Naive B cell (primary cell): ENCODE measurements at regions not wholly inside any gene's neighbourhood (a gene's known extent, or its start where the extent isn't known, plus 50 kb on each side); places are given as distances from the start of the nearest gene placed in this dataset.

Source experiments
- ATAC-seq, 2 donors: fragments of 150-1000 bp; cut with Tn5 transposase; 2 replicates each; pipeline ENCODE4 v1.10.0; 2021; ENCODE audit warnings: low read depth in 2 of 2, mild to moderate bottlenecking in 2 of 2, moderate library complexity in 2 of 2
- DNase-seq: peaks from one replicate; pipeline ENCODE4 v3.0.0; 2022
- H3K27ac Mint-ChIP-seq, 6 donors: one replicate each; pipeline ENCODE4 v1.8.0; 2020 to 2022; ENCODE audit warnings: mild to moderate bottlenecking in 6 of 6, mixed read lengths in 6 of 6, moderate library complexity in 5 of 6, inconsistent platforms in 2 of 6
- H3K27me3 Mint-ChIP-seq, 3 donors: one replicate each; pipeline ENCODE4 v1.8.0; 2021 to 2022; ENCODE audit warnings: mixed read lengths in 3 of 3, mild to moderate bottlenecking in 1 of 3
- H3K36me3 Mint-ChIP-seq, 2 donors: one replicate each; pipeline ENCODE4 v1.8.0; 2020 to 2022; ENCODE audit warnings: mixed read lengths in 2 of 2, inconsistent platforms in 1 of 2, mild to moderate bottlenecking in 1 of 2
- H3K4me1 Mint-ChIP-seq, 3 donors: one replicate each; pipeline ENCODE4 v1.8.0; 2020 to 2022; ENCODE audit warnings: mixed read lengths in 3 of 3, inconsistent platforms in 1 of 3, mild to moderate bottlenecking in 1 of 3, moderate library complexity in 1 of 3
- H3K4me3 Mint-ChIP-seq, 8 donors: one replicate each; pipeline ENCODE4 v1.8.0; 2020 to 2022; ENCODE audit warnings: mild to moderate bottlenecking in 8 of 8, mixed read lengths in 8 of 8, moderate library complexity in 8 of 8, inconsistent platforms in 2 of 8
- H3K9me3 Mint-ChIP-seq, 7 donors: one replicate each; pipeline ENCODE4 v1.8.0; 2020 to 2022; ENCODE audit warnings: mixed read lengths in 7 of 7, mild to moderate bottlenecking in 5 of 7, inconsistent platforms in 2 of 7, moderate library complexity in 1 of 7

GRCh38 chr1:222996310-222996975 is 146.6 kb downstream of the TLR5 start:
- DNase-seq, result no peak
- no peak overlapping the region for H3K4me3 Mint-ChIP-seq
- H3K27ac Mint-ChIP-seq, result peak overlapping the region in 1 of 6 donors; percentile 64
- no peak for ATAC-seq
- H3K36me3 Mint-ChIP-seq, result peaks cover 0 to 17% of the 10 kb centered on the region in 2 donors
- no peaks in the 10 kb centered on the region for H3K27me3 Mint-ChIP-seq
- no peaks in the 10 kb centered on the region for H3K4me1 Mint-ChIP-seq
- H3K9me3 Mint-ChIP-seq, result no peaks in the 10 kb centered on the region

- Mint-ChIP-seq H3K4me1 (no peaks in the 10 kb centered on the region), H3K4me3 (no peak overlapping the region), H3K9me3 (no peaks in the 10 kb centered on the region), H3K27ac (peak overlapping the region in 1 of 6 donors; percentile 3), H3K36me3 (peaks cover 24 to 43% of the 10 kb centered on the region in 2 donors), H3K27me3 (no peaks in the 10 kb centered on the region)
- DNase-seq, result no peak
- ATAC-seq, result no peak
These were observed 142.4 kb downstream of the TLR5 start for GRCh38 chr1:223000632-223001031.

DNA sequence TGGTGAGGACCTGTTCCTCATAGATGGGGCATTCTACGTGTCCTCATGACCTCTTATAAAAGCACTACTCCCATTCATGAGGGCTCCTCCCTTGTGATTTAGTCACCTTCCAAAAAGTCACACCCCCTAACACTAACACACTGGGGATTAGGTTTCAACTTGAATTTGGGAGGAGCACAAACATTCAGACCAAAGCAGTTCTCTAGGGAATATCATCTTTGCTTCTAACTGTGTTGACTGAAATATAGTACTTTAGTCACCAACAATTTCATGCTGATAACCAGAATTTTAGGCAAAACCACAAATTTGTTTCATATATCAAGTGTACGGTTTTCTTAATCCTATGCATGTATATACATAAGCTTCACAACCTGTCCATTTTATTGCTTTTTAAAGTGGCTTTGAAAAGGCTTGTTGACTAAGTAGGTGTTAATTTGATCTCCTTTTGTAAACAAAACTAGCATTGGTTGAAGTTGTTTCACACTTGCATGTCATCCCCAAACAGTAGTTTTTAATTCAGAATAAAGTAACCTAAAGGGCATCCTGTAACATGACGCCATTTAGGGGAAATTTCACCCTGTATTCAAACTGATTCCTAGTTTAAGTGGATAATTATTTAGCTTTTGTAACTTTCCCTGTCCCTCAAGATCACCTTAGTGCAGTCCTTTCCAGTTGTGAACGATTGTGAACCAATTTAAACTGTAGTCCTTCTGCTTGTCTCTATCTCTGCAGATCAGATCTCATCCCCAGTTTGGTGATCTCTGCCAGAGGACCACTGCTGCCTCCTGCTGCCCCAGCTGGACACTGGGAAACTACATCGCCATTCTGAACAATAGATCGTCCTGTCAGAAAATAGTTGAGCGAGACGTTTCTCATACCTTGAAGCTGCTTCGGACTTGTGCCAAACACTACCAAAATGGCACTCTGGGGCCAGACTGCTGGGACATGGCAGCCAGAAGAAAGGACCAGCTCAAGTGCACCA is 141.1 kb downstream of the TLR5 start:
- Mint-ChIP-seq H3K27me3 (no peaks in the 10 kb centered on the region), H3K36me3 (peaks cover 26 to 43% of the 10 kb centered on the region in 2 donors), H3K9me3 (no peaks in the 10 kb centered on the region), H3K4me3 (no peak overlapping the region), H3K4me1 (no peaks in the 10 kb centered on the region), H3K27ac (no peak overlapping the region)
- DNase-seq (no peak), ATAC-seq (no peak)

GRCh38 chr1:223003549-223003948 is 139.5 kb downstream of the TLR5 start:
- no peaks in the 10 kb centered on the region for H3K9me3 Mint-ChIP-seq
- H3K4me1 Mint-ChIP-seq, result no peaks in the 10 kb centered on the region
- ATAC-seq, result no peak
- DNase-seq, result no peak
- peaks cover 26 to 46% of the 10 kb centered on the region in 2 donors for H3K36me3 Mint-ChIP-seq
- no peak overlapping the region for H3K27ac Mint-ChIP-seq
- no peak overlapping the region for H3K4me3 Mint-ChIP-seq
- no peaks in the 10 kb centered on the region for H3K27me3 Mint-ChIP-seq

DNA sequence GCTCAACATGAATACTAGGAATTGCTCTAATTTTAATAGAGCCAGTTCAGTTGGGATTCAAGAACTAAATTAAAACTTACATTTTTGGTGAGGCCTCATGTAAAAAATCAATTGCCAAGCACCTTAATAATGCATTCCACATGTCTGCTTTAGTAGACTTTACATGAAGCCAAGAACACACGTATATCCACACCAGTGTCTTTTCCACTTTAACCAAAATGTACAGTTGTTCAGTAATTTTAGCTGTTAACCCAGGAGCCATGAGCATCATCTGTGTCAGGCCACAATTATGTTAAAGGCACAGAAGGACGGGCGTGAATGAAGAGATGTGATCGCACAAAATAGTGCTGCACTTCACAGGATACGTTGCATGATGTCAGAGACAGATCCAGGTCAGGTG is 136.7 kb downstream of the TLR5 start:
- H3K27ac Mint-ChIP-seq, result no peak overlapping the region

GRCh38 chr1:223006917-223007648 is 136.0 kb downstream of the TLR5 start:
- Mint-ChIP-seq H3K36me3 (peaks cover 26 to 29% of the 10 kb centered on the region in 2 donors), H3K4me1 (no peaks in the 10 kb centered on the region), H3K27ac (peak overlapping the region in 2 of 6 donors; percentile 25 to 42), H3K9me3 (no peaks in the 10 kb centered on the region), H3K27me3 (peaks cover 0 to 7% (median 0%) of the 10 kb centered on the region in 3 donors), H3K4me3 (no peak overlapping the region)
- no peak for ATAC-seq
- DNase-seq, result no peak

More for the DNA sequence above, 136.7 kb downstream of the TLR5 start:
- Mint-ChIP-seq H3K36me3 (peaks cover 26 to 31% of the 10 kb centered on the region in 2 donors), H3K4me3 (no peak overlapping the region), H3K4me1 (no peaks in the 10 kb centered on the region), H3K9me3 (no peaks in the 10 kb centered on the region), H3K27me3 (peaks cover 0 to 6% (median 0%) of the 10 kb centered on the region in 3 donors)
- ATAC-seq (no peak), DNase-seq (no peak)

DNA sequence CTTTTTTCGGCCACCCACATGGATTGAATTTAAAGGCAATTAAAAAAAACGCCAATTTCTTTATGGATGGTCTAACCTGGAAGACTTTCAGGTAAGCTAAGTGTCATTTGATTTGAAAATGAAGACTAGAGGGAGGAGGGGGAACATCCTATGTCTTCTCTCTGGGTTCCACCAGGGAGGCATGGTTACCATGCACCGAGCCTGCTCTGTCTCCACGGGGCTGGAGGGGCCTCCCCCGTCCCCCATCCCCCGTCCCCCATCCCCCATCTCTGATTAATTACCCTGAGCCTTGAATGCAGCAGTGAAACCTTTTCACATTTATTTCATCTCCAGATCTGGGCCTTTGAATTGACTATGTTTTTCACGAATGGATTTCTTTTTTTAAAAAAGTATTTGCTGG is 135.1 kb downstream of the TLR5 start:
- H3K4me1 Mint-ChIP-seq, result no peaks in the 10 kb centered on the region
- H3K9me3 Mint-ChIP-seq, result no peaks in the 10 kb centered on the region
- peaks cover under 1 to 8% (median under 1%) of the 10 kb centered on the region in 3 donors for H3K27me3 Mint-ChIP-seq
- DNase-seq (no peak), ATAC-seq (no peak)
- no peak overlapping the region for H3K27ac Mint-ChIP-seq
- no peak overlapping the region for H3K4me3 Mint-ChIP-seq
- peaks cover 19 to 21% of the 10 kb centered on the region in 2 donors for H3K36me3 Mint-ChIP-seq

GRCh38 chr1:223008808-223009207 is 134.2 kb downstream of the TLR5 start:
- Mint-ChIP-seq H3K27me3 (peaks cover 4 to 15% (median 5%) of the 10 kb centered on the region in 3 donors), H3K4me1 (no peaks in the 10 kb centered on the region), H3K36me3 (peaks cover 15 to 18% of the 10 kb centered on the region in 2 donors), H3K27ac (no peak overlapping the region), H3K9me3 (no peaks in the 10 kb centered on the region), H3K4me3 (no peak overlapping the region)
- DNase-seq, result no peak
- ATAC-seq, result no peak

- ATAC-seq (no peak), DNase-seq (no peak)
- Mint-ChIP-seq H3K4me3 (no peak overlapping the region), H3K4me1 (no peaks in the 10 kb centered on the region), H3K36me3 (peaks cover 14 to 17% of the 10 kb centered on the region in 2 donors), H3K27me3 (peaks cover 4 to 15% (median 5%) of the 10 kb centered on the region in 3 donors), H3K9me3 (no peaks in the 10 kb centered on the region), H3K27ac (no peak overlapping the region)
These were observed 133.6 kb downstream of the TLR5 start for GRCh38 chr1:223009406-223009805.

DNA sequence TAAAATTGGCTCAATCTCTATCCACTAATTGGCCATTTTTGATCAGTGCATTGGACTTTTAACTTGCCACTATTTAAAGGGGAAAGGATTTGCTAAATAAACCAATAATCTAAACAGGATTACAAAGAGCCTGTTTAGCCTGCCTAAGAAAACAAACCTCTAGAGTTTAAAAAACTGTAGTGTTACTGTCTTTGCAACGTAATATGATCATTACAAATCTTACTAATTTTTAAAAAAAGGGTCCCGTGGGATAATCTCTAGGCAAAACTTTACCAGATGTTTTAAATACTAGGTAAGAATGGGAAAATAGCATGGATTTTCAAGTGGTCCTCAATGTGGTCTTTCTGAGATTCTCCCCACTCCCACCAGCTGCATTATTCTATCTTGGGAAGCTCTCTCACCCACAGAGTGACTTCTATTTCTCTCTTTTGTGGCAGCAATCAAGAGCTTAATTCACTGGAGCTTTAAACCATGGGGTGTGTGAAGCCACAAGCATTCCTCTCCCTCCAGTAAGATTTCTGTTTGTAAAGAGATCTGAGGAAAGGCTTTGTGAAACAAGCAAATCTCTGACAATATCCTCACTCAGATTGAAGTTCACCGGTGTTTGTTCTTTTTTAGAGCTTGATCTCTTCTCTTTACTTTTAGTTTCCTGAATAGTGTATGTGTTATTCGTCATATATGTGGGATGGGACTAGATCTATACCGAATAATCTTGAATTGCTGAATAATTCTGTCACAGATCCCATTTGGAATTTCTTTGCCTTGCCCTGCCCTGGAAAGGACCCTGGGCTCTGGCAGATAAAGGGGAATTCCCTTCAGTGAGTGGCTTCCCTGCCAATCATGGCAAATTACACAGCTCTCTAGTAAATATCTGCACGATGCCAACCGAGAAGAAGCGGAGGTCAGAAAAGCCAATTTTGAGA is 132.2 kb downstream of the TLR5 start:
- Mint-ChIP-seq H3K36me3 (peaks cover 0 to 5% of the 10 kb centered on the region in 2 donors), H3K4me1 (no peaks in the 10 kb centered on the region), H3K4me3 (no peak overlapping the region), H3K27me3 (peaks cover 4 to 15% (median 5%) of the 10 kb centered on the region in 3 donors), H3K9me3 (no peaks in the 10 kb centered on the region), H3K27ac (peak overlapping the region in 1 of 6 donors; percentile 63)
- ATAC-seq (no peak), DNase-seq (no peak)

- H3K27ac Mint-ChIP-seq, result no peak overlapping the region
- H3K4me1 Mint-ChIP-seq, result no peaks in the 10 kb centered on the region
- DNase-seq (no peak), ATAC-seq (no peak)
- H3K4me3 Mint-ChIP-seq, result no peak overlapping the region
- H3K9me3 Mint-ChIP-seq, result no peaks in the 10 kb centered on the region
- peaks cover 0 to 5% of the 10 kb centered on the region in 2 donors for H3K36me3 Mint-ChIP-seq
- H3K27me3 Mint-ChIP-seq, result peaks cover 4 to 15% (median 5%) of the 10 kb centered on the region in 3 donors
These were observed 131.6 kb downstream of the TLR5 start for GRCh38 chr1:223011505-223011856.

GRCh38 chr1:223012176-223012788 is 130.8 kb downstream of the TLR5 start:
- H3K4me3 Mint-ChIP-seq, result no peak overlapping the region
- ATAC-seq (no peak), DNase-seq (no peak)
- H3K4me1 Mint-ChIP-seq, result no peaks in the 10 kb centered on the region
- peaks cover 0 to 1% of the 10 kb centered on the region in 2 donors for H3K36me3 Mint-ChIP-seq
- peaks cover 4 to 15% (median 5%) of the 10 kb centered on the region in 3 donors for H3K27me3 Mint-ChIP-seq
- H3K27ac Mint-ChIP-seq, result no peak overlapping the region
- H3K9me3 Mint-ChIP-seq, result no peaks in the 10 kb centered on the region
